ENCODE measurements at regions not wholly inside any gene's neighbourhood (a gene's known extent, or its start where the extent isn't known, plus 50 kb on each side); places are given as distances from the start of the nearest gene placed in this dataset.

DNA sequence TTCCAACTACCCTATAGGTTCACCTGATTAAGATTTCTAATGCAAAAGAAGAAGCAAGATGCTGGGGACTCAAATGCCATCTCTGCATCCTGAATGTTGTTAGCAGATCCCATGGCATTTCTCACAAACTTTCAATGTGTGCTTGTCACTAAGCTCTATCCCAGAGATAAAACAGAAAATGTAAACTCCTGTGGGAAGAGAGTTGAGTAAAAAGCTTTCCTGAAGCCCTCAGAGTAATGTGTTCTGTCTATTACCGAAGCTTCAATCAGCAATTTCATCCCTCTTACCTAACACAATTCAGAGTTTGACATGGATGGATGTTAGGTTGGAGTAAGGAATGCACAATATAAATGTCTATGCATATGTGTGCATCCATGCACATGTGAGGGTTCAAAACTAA, 829.9 kb upstream of the PRMT6 start:
- TF ChIP-seq, protein P1, sequence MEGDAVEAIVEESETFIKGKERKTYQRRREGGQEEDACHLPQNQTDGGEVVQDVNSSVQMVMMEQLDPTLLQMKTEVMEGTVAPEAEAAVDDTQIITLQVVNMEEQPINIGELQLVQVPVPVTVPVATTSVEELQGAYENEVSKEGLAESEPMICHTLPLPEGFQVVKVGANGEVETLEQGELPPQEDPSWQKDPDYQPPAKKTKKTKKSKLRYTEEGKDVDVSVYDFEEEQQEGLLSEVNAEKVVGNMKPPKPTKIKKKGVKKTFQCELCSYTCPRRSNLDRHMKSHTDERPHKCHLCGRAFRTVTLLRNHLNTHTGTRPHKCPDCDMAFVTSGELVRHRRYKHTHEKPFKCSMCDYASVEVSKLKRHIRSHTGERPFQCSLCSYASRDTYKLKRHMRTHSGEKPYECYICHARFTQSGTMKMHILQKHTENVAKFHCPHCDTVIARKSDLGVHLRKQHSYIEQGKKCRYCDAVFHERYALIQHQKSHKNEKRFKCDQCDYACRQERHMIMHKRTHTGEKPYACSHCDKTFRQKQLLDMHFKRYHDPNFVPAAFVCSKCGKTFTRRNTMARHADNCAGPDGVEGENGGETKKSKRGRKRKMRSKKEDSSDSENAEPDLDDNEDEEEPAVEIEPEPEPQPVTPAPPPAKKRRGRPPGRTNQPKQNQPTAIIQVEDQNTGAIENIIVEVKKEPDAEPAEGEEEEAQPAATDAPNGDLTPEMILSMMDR (IDR thresholded peaks at IDR 0.05 in 4 of 5, conservative IDR thresholded peaks at IDR 0.05 in 1 of 5) = no peak
- no peak for TF ChIP-seq POLR2A (IDR thresholded peaks at IDR 0.05)
